ENCODE measurements at regions not wholly inside any gene's neighbourhood (a gene's known extent, or its start where the extent isn't known, plus 50 kb on each side); places are given as distances from the start of the nearest gene placed in this dataset.

DNA sequence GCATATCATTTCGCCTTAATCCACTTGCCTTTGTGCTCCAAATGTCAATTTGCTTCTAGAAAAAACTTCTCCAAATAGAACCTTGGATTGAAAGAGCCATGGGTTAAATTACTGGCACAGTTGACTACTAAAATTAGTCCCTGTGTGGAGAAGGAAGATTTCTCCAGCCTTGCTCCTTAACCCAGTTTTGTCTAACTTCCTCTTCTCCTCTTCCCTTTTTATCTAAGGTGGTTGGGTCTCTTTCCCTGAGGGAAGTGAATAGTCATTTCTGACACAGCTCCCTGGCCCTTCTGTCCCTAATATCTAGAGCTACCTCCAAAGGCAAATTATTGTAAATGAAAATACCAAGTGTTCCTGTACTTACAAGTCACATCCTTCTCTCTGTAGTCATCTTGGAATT, 527.9 kb upstream of the TBL1XR1 start:
- DNase-seq: no peak

GRCh38 chr3:177726807-177727206, 529.5 kb upstream of the TBL1XR1 start:
- no peak for DNase-seq

DNA sequence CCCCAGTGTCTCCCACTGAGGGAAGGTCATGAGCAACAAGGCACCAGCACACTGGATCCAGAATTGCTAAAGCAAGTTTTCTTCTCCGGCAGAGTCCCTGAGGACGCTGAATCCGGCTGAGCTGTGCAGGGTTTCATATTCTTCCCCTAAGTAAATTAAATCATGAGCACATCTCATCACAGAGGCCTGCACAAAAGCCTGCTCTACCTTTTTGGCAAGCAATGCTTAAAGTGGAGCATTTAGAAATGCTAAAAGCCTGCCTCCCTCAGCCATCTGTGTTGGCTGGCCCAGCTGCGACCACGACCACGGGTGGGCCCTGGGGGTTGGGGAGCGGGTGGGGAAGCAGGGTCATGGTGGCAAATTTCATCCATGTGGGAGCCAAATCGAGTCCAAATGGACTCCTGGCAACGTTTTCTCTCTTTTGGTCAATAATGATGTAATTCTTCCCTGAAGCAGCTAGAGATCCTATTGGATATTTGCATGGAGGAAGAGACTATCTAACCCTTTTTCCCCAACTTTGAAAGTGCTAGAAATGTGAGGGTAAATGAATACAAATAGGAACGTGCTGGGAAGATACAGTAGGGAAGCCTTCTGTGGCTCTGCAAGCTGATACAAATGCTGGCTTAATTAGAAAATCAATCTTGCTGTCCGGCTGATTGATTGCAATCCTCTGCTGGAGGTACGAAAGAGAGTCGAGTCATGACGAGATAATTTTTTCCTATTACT, 532.8 kb upstream of the TBL1XR1 start:
- no peak for DNase-seq

DNA sequence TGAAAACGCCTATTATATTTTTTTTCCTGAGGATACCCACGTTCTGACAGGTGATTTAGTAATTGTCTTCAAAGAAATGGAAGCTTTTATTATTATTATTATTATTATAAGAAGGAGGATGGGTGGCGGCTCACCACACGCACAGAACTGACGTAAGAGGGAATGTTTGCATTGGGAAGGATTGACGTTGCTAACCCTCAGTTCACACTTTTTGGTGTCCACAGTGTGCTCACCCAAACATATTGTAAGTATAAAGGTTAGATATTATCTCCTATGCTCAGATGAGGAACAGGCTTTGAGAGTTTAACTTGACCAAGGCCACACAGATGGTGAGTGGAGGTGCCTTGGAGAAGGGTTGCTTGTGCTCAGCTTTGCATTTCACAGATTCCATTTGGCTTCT, 533.5 kb upstream of the TBL1XR1 start:
- no peak for DNase-seq

- no peak for DNase-seq
These were observed 534.5 kb upstream of the TBL1XR1 start for GRCh38 chr3:177731644-177732268.

GRCh38 chr3:177733233-177733632, 536.0 kb upstream of the TBL1XR1 start:
- DNase-seq: no peak

- no peak for DNase-seq
These were observed 536.7 kb upstream of the TBL1XR1 start for GRCh38 chr3:177733936-177734335.

- no peak for DNase-seq
These were observed 538.1 kb upstream of the TBL1XR1 start for GRCh38 chr3:177735431-177735830.

DNA sequence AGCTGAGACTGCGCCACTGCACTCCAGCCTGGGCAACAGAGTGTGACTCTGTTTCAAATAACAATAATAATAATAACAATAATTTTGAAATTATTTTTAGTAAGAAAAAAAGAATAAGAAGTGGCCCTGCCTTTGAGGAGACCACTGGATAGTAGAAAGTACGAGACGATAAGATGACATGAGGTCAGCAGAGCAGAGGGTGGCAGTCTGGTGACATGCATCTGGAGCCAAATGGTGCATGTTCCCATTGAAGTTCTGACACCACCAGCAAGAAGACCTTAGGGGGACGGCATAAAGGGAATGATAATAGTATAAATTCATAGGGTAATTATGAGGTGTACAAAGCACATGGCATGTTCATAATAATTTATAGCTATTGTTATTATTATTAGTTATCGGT, 542.2 kb upstream of the TBL1XR1 start:
- DNase-seq: no peak

DNA sequence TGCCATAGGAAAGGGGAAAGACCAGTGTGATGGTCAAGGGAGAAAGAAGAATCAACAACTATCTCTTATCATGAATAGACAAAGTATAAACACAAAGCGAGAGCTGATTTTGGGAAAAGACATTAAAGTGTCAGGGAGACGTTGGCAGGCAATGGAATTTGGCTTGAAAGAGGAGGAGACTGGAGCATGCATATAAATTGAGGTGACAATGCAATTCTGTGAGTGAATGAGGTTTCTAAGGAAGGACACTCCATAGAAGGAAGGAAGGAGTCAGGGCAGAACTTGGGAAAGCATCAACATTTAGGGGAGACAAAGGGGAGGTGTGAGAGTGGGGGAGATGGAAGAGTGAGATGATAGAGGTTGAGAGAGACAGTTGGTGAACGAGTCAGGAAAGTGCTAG, 543.0 kb upstream of the TBL1XR1 start:
- DNase-seq: no peak

DNA sequence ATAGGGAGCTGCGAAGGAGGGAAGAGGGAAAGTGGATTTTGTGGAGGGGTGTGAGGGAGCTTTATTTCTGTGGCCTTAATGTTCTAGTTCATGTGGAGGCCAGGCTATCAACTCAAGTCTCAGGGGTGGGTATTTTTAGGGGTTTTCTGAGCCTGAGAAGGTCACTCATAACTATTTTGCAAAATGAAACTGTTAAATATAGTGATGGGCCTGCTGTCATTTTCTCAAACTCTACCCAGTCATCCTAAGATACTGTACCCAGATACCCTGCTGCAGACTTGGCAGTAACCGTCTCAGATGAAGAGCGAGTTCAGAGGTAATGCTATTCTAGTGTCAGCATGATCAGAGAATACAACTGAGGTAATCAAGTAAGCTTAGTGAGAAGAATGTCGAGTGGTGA, 545.0 kb upstream of the TBL1XR1 start:
- no peak for DNase-seq

DNA sequence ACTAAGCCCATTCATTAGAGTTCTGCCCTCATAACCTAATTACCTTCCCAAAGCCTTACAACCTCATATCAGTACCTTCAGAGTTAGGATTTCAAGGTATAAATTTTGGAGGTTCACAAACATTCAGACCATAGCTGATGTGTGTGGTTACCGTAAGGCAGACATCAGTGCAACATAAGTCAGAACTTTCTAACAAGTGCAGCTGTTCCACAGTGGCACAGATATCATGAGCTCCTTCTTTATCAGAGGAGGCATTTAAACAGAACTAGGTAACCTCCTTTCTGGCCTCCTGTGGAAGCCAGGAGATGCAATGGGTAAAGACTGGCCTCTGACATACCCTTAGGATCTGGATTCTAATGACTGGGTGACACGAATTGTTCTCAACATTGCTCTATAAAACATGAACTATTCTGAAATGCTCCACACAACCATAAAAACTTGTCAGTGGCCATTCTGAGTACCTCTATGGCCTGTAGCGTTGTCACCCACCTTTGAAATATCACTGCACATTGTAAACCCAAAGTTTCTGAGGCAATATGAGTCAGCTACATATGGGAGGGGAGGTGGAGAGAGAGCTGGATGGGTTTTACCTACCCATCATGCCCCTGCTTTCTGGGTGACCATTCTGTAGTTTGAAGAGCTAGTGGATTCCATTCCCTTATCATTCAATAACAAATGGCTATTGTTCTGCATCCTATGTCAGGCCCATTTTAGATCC, 546.0 kb upstream of the TBL1XR1 start:
- no peak for DNase-seq

- DNase-seq: no peak
These were observed 547.8 kb upstream of the TBL1XR1 start for GRCh38 chr3:177744873-177745606.

DNA sequence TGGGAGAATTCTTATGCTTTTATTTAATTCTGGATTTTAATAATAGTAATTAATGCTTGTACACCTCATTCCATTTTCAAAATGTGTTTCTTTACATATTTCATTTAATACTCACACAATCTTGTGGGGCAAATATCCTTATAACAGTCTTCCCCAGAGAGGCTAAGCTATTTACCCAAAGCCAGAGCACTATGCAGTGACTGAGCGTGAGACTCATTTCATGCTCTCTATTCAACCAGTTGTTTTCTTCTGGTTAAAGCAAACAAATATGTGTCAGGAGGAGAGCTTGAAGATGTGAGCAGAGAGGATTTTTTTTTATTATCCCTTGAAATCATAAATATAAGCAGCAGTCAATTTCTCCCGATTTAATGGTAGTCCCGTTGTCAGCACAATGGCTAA, 548.3 kb upstream of the TBL1XR1 start:
- no peak for DNase-seq

DNA sequence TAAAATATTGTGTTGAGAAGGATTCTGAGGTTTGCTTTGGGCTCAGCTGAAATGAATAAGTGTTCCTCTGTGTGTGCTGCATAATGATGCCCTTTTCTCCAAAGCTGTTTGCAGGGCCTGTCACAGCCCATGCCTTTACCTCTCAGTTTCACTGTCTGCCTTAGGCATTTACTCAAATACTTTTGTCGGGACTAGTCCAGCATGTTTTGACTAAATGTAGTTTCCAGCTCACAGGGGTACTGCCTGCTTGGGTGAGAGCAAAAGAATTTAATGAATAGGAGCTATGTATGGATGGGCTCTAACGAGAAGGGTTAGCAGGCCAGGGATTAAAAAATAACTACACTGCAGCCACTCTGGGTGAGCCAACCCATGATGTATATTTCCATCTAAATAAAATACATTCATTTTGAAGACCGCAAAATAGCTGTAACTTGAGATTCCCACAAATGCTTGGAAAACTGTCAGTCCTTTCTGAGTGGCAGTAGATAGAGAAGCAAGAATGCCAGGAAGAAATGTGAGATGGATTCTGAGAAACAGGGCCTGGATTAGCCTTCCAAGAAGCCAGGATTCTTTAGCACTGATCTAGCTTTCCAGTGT, 549.2 kb upstream of the TBL1XR1 start:
- no peak for DNase-seq

GRCh38 chr3:177749836-177750235, 552.6 kb upstream of the TBL1XR1 start:
- no peak for DNase-seq

DNA sequence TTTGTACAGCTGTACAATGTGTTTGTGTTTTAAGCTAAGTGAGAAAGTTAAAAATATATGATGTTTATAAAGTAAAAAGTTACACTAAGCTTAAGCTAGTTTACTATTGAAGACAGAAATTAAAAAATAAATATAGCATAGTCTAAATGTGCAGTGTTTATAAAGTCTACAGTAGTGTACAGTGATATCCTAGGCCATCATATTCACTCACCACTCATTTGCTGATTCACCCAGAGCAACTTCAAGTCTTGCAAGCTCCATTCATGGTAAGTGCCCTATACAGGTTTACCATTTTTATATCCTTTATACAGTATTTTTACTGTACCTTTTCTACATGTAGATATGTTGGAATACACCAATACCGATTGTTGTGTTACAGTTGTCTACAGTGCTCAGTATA, 553.2 kb upstream of the TBL1XR1 start:
- no peak for DNase-seq

GRCh38 chr3:177751770-177752169, 554.5 kb upstream of the TBL1XR1 start:
- no peak for DNase-seq

DNA sequence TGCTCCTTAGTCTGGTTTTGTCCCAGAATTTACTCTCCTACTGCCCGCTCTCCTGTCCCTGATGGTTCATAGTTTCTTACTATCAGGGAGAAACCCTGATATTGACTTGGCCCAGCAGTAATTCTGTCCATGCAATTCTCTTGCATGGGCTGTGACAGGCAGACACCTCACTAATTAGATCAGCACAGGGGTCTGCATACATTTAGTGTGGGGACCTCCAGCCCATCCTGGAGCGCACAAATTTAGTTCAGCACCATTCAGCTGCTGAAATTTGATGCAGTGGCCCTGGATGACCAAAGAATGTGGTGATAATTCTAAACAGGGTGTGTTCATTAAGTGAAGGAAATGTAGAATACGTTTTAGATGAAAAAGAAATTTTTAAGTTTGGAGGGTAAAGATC, 555.5 kb upstream of the TBL1XR1 start:
- no peak for DNase-seq

DNA sequence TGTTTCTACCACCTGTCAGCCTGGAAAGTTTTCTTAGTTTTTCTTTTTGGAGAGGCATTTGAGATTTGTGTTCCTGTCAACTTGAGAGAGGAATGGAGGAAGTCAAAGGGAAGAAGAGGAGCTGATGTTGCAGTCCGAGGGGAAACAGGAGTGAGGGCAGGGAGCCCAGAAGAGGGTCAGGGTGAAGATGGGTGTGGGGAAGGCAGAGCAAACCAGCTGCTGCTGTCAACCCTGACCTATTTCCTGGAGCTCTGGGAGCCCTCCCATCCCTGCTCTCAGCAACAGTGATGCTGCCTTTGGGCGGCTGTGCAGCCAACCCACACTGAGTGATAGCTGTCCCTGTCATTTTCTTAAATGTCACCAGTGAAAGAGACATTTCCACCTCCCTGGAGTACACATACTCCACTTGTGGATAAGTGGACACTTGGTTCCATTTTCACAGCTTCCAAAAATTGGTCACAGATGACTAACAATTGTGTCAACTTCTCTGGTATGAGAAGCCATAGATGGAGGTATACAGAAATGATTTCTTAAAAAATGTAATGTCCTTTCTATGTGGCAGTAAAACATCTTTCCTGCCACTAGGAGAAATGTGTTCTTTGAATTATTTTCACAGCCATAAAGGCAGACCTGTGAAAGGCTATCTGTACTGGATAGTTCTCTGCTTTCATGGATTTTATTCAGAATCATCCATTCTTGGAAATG, 556.3 kb upstream of the TBL1XR1 start:
- no peak for DNase-seq

- DNase-seq: no peak
These were observed 557.2 kb upstream of the TBL1XR1 start for GRCh38 chr3:177754508-177754921.

DNA sequence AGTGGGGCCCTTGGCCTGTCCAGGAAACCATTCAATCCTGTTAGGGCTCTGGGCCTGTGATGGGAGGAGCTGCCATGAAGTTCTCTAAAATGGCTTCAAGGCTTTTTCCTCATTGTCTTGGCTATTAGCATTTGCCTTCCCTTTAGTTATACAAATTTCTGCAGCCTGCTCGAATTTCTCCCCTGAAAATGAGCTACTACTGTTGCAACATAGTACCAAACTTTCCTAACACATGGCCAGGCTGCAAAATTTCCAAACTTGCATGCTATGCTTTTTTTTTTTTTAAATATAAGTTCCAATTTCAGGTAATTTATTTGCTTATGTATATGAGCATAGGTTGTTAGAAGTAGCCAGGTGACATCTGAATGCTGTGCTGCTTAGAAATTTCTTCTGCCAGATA, 560.8 kb upstream of the TBL1XR1 start:
- no peak for DNase-seq
